HG03442 (cell line): ENCODE measurements at regions not wholly inside any gene's neighbourhood (a gene's known extent, or its start where the extent isn't known, plus 50 kb on each side); places are given as distances from the start of the nearest gene placed in this dataset.

ENCODE experiments used
- ATAC-seq: cut with Tn5 transposase; IDR thresholded peaks from one replicate; pipeline ENCODE4 v1.9.1; 2021; ENCODE audit warnings: mild to moderate bottlenecking, moderate library complexity; ENCODE audit not compliant: unreplicated experiment

- ATAC-seq = no peak
Observed at GRCh38 chr2:60003076-60003475, 550.4 kb downstream of the BCL11A start.

GRCh38 chr2:60002183-60002867 is 551.1 kb downstream of the BCL11A start:
- no peak for ATAC-seq

- ATAC-seq = no peak
Observed at GRCh38 chr2:60000686-60001085, 552.8 kb downstream of the BCL11A start.

- no peak for ATAC-seq
Observed at GRCh38 chr2:59998324-59998723, 555.1 kb downstream of the BCL11A start.

- no peak for ATAC-seq
Observed at GRCh38 chr2:59997371-59997770, 556.1 kb downstream of the BCL11A start.

GRCh38 chr2:59996855-59997254 is 556.6 kb downstream of the BCL11A start:
- no peak for ATAC-seq

GRCh38 chr2:59993726-59994125 is 559.7 kb downstream of the BCL11A start:
- ATAC-seq = no peak

DNA sequence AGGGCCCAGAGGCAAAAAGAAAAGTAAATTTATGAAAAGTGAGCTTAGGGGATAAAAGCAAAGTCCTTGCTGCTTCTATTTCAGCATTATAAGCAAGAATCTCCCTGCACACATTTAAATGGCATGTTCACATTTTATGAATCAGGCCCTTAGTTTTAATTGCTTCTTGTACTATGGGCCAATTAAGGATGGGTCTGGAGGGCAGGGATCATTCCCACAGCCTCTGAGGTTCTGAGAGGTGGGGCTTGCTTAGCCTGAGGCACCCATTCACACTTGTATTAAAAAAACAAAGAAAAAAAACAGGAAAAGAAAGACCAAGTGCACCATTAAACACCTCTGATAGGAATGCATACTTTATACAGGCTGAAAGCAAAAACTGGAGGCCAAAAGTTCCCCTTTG is 565.1 kb downstream of the BCL11A start:
- ATAC-seq = no peak

DNA sequence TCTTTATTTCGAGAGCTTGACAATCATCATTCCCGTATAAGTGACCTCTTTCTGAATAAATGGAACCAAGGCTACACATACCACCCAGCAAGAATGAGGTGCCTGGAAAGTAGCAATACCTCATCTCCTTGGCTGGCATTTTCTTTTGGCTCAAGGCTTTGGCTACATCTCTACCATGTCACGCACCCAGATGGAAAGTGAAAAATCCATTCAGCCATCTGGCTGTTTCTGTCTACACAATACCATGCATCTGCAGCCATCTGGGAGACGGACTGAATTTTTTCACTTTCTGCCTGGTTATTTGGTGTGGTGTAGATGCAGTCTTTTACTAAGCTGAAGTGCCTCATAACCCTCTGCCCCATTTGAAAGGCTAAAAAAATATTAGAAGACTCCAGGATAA is 566.9 kb downstream of the BCL11A start:
- ATAC-seq = no peak

DNA sequence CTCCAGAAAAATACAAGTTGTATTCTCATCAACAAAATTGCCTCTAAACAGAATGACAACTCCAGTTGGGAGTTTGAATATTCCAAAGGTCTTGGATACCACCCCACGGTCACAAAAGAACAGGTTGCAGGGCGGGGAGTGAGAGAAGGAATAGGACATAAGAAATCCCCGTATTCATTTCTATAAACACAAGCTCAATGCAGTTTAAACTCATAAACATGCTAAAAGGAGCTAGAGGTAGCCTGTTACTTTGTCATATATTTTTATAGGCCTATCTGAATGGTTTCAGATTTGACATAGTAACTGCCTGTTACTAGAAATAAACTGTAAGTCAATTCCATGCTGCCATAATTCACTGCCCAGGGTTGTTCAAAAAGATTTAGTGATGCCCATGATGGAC is 567.5 kb downstream of the BCL11A start:
- no peak for ATAC-seq

- no peak for ATAC-seq
Observed at GRCh38 chr2:59974051-59974766, 579.2 kb downstream of the BCL11A start.

- no peak for ATAC-seq
Observed at GRCh38 chr2:59969161-59969560, 584.3 kb downstream of the BCL11A start.

GRCh38 chr2:59968441-59968840 is 585.0 kb downstream of the BCL11A start:
- ATAC-seq = no peak

DNA sequence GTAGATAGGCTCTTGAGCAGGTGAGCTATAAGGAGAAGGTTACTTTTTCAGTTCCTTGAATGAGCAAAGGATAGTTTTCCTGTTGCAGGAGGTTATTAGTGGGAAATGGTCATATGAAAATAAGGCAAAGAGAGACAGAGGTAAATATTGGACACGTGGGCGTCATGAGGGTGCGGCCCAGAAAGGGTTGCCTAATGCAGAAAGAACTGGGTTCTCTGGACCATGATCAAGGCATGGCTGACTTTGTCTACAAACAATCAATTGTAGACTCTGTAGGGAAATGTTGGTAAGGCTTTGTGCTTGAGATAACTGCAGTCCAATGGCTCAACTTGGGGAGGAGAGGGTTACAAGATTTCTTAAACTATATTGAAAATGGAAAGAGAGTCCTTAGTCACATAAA is 585.8 kb downstream of the BCL11A start:
- no peak for ATAC-seq

DNA sequence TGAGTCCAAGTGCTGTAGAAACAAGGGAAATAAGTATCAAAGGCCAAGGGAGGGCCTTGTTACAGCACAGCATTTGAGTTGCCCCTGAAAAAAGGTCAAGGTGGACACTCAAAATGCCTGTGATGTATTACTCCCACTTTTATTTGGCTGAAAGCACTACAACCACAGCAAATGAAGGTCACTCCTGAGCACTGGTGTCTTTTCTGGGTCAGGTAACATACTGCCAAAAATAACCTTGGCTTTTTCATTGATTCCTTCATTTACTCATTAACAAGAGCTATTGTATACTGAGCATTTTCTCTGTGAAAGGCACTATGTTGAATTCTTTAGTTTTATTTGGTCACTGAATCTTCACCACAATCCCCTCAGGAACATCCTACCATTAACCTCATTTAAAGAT is 590.3 kb downstream of the BCL11A start:
- no peak for ATAC-seq

DNA sequence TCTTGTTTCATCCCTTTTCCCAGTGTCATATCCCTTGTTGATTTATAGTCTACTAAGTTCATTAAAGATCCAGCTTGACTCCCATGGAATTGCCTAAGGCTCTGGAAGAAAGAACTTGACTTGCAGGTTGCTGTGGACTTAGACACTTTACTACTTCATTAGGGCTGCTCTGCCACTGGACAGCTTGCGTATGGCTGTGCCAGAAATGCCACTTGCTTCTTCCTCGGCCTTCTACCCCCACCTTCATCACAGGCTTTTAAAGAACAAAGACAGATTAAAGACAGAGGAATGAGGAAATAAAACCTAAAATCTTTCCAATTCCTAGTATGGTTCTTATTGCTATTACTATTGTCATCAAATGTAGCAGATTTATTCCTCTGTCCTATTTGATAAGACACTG is 591.7 kb downstream of the BCL11A start:
- ATAC-seq = no peak

DNA sequence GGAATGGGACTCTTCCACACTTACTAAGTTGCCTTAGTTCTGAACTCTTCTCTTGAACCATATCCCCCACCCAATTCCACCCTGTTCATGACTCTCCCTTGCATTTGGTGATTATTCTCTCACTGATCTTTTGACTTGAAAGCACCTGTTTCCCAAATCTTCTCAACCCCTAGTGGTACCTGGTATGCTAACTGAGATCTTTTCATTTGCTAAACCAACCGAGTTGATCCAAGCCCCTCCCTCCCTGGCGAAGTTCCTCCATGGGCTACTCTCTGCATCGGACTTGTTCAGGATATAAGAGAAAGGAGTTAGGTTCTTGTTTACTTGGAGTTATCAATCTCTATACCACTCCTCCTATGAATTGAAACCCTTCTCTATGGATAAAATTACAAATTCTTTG is 593.5 kb downstream of the BCL11A start:
- ATAC-seq = no peak

- no peak for ATAC-seq
Observed at GRCh38 chr2:59957504-59957903, 596.0 kb downstream of the BCL11A start.

DNA sequence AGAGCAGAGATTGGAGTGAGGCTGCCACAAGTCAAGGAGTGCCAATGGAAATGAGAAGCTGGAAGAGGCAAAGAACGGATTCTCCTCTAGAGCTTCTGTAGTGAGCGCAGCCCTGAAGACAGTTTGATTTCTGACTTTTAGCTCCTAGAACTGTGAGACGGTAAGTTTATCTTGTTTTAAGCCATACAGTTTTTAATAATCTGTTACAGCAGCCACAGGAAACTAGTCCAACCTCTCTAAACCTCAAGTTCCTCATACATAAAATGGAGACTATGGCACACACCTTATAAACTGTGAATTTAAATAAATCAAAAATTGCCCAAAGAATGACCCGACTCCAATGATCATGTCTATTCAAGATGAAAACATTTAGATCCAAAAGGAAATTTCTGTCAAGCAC is 596.5 kb downstream of the BCL11A start:
- no peak for ATAC-seq

- ATAC-seq = no peak
Observed at GRCh38 chr2:59947917-59948541, 605.4 kb downstream of the BCL11A start.

DNA sequence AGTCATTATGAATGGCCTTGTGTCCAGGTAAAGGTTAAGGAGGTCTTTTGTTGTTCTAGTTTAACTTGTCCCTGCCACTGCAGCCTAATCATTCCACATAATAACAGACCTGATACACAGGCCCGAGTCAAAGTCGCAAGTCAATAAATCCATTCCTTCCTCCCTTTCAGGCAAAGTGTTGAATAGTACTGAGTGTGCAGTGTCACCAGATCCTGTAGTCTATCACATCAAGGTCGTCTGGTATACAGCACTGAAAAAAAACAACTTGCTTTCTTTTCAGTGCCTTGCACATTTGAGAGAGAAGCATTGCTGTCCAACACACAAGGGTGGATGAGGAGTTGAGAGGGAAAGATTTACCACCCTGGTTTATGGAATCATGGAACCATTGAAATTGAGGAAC is 606.2 kb downstream of the BCL11A start:
- ATAC-seq = no peak

GRCh38 chr2:59939236-59939635 is 614.2 kb downstream of the BCL11A start:
- no peak for ATAC-seq
